ENCODE measurements at regions not wholly inside any gene's neighbourhood (a gene's known extent, or its start where the extent isn't known, plus 50 kb on each side); places are given as distances from the start of the nearest gene placed in this dataset.

DNA sequence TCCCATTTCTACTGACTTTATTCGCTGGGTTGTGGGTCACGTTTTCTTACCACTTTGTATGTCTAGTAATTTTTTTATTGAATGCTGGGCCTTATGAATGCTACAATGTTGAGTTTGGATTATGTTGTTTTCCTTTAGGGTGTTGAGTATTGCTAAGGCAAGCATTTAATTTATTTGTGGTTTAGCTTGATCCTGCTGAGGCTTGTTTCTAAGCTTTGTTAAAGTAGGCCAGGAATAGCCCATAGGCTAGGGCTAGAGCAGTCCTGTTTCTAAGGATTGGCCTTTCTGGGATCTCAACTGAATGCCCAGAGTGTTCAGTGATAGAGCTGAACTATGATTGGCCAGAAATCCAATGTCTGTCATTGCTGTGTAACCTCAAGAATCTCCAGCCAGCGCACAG lies 56.1 kb upstream of the LDLRAD3 start:
- H3K4me3 ChIP-seq, result no peak overlapping the region
- H3K36me3 ChIP-seq, result no peaks in the 10 kb centered on the region
- DNase-seq, result no peak
- H3K9me3 ChIP-seq, result no peaks in the 10 kb centered on the region
- intact Hi-C loops (cut with DNase I; ENCODE audit: low total_unique reads), result no loop called here
- 91 to 96% methylated on average over 3 of the region's 3 CpGs for WGBS, 2 donors (ENCODE audit: low coverage in 1 of 2)
- no peak overlapping the region for H3K27ac ChIP-seq
- TF ChIP-seq CTCF (IDR thresholded peaks at IDR 0.05) (no peak), EP300 (IDR thresholded peaks at IDR 0.05; ENCODE audit: low read depth) (no peak), POLR2AphosphoS5 (IDR thresholded peaks at IDR 0.05) (no peak), POLR2A (IDR thresholded peaks at IDR 0.05) (no peak)
- no peaks in the 10 kb centered on the region for H3K4me1 ChIP-seq
- H3K27me3 ChIP-seq, result no peaks in the 10 kb centered on the region
- in situ Hi-C loops (cut with MboI; ENCODE audit: low pct_ligation_motif_present in 1 of 4, low pct_unique_long_range_greater_than_20kb in 1 of 4, low sequenced_read_pairs in 3 of 4), result no loop called here

DNA sequence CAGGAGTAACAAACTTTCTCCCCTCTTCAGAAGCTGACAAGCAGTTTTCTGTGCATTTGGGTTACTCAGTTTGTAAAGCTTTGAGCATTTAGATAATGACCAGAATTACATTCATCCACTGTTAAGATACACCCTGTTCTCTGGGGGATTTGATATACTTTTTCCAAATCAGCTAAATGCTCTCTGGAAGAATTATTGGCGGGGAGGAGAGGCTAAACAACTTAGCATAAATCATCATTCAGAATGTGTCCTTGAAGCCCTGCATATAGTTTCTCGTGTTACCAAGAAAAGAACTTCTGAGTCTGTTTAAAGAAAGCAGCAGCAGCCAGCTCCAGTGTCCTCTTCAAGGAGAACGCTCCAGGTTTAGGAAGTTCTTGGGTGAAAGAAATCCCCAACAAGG lies 54.9 kb upstream of the LDLRAD3 start:
- TF ChIP-seq POLR2AphosphoS5 (IDR thresholded peaks at IDR 0.05) (no peak), CTCF (IDR thresholded peaks at IDR 0.05) (no peak), POLR2A (IDR thresholded peaks at IDR 0.05) (no peak)
- no peaks in the 10 kb centered on the region for H3K27me3 ChIP-seq
- WGBS, 2 donors (ENCODE audit: low coverage in 1 of 2), result 91% methylated on average over 3 of the region's 3 CpGs; no CpG with 5 or more reads in 1 of the 2 donors
- DNase-seq, result no peak
- no peak overlapping the region for H3K4me3 ChIP-seq
- no peak overlapping the region for H3K27ac ChIP-seq
- intact Hi-C loops (cut with DNase I; ENCODE audit: low total_unique reads) (no loop called here), in situ Hi-C loops (cut with MboI; ENCODE audit: low pct_ligation_motif_present in 1 of 4, low pct_unique_long_range_greater_than_20kb in 1 of 4, low sequenced_read_pairs in 3 of 4) (no loop called here)
- no peaks in the 10 kb centered on the region for H3K9me3 ChIP-seq
- peaks cover 0 to 6% (median 1%) of the 10 kb centered on the region in 4 donors for H3K4me1 ChIP-seq
- H3K36me3 ChIP-seq, result no peaks in the 10 kb centered on the region

DNA sequence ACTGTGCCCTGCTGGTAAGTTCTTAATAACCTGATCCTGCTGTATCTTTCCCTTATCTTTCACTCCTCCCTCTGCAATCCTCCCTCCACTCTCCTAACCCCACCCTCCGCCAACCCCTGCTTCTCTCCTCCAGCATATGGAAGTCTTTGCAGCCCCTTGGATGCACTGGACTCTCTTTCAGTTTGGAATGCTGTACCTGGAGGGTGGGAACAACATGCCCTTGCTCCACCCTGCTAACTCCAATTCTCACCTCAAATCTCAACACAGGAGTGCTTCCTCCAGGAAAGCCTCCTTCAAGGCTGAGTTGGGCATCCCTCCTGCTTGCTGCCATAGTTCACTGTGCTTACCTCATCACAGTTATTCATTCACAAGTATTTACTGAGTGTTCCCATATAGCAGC lies 52.8 kb upstream of the LDLRAD3 start:
- no peaks in the 10 kb centered on the region for H3K36me3 ChIP-seq
- no peaks in the 10 kb centered on the region for H3K9me3 ChIP-seq
- peaks cover 0 to 8% (median 2%) of the 10 kb centered on the region in 4 donors for H3K4me1 ChIP-seq
- no peak overlapping the region for H3K4me3 ChIP-seq
- DNase-seq, result no peak
- no peaks in the 10 kb centered on the region for H3K27me3 ChIP-seq
- no peak overlapping the region for H3K27ac ChIP-seq
- in situ Hi-C loops (cut with MboI; ENCODE audit: low pct_ligation_motif_present in 1 of 4, low pct_unique_long_range_greater_than_20kb in 1 of 4, low sequenced_read_pairs in 3 of 4) (no loop called here), intact Hi-C loops (cut with DNase I; ENCODE audit: low total_unique reads) (no loop called here)
- TF ChIP-seq CTCF (IDR thresholded peaks at IDR 0.05), result no peak
- no peak for TF ChIP-seq POLR2AphosphoS5 (IDR thresholded peaks at IDR 0.05)
- 55% methylated on average over 1 of the region's 1 CpG; no CpG with 5 or more reads in 1 of the 2 donors for WGBS, 2 donors (ENCODE audit: low coverage in 1 of 2)

- Histone ChIP-seq H3K9me3 (no peaks in the 10 kb centered on the region), H3K36me3 (no peaks in the 10 kb centered on the region), H3K27ac (no peak overlapping the region), H3K4me1 (peaks cover 0 to 8% (median 2%) of the 10 kb centered on the region in 4 donors), H3K4me3 (no peak overlapping the region), H3K27me3 (no peaks in the 10 kb centered on the region)
- no peak for DNase-seq
- intact Hi-C loops (cut with DNase I; ENCODE audit: low total_unique reads), result no loop called here
- TF ChIP-seq POLR2A (IDR thresholded peaks at IDR 0.05) (no peak), EP300 (IDR thresholded peaks at IDR 0.05; ENCODE audit: low read depth) (no peak), POLR2AphosphoS5 (IDR thresholded peaks at IDR 0.05) (no peak), CTCF (IDR thresholded peaks at IDR 0.05) (no peak)
- in situ Hi-C loops (cut with MboI; ENCODE audit: low pct_ligation_motif_present in 1 of 4, low pct_unique_long_range_greater_than_20kb in 1 of 4, low sequenced_read_pairs in 3 of 4), result no loop called here
- 81 to 100% methylated on average over 2 to 3 of the region's 3 CpGs for WGBS, 2 donors (ENCODE audit: low coverage in 1 of 2)
These were observed 51.7 kb upstream of the LDLRAD3 start for GRCh38 chr11:35892166-35892565.

Data from transverse colon (tissue), 4 donors.